ENCODE measurements at regions not wholly inside any gene's neighbourhood (a gene's known extent, or its start where the extent isn't known, plus 50 kb on each side); places are given as distances from the start of the nearest gene placed in this dataset.

- no peak for DNase-seq (ENCODE audit: low read depth)
Observed at GRCh38 chr16:86868786-86869185, 290.4 kb downstream of the FOXL1 start.

GRCh38 chr16:86869288-86870022 lies 291.1 kb downstream of the FOXL1 start:
- no peak for DNase-seq (ENCODE audit: low read depth)

- DNase-seq (ENCODE audit: low read depth) = no peak
Observed at GRCh38 chr16:86870380-86870779, 292.0 kb downstream of the FOXL1 start.

- no peak for DNase-seq (ENCODE audit: low read depth)
Observed at GRCh38 chr16:86872131-86872530, 293.8 kb downstream of the FOXL1 start.

GRCh38 chr16:86872833-86873232 lies 294.5 kb downstream of the FOXL1 start:
- DNase-seq (ENCODE audit: low read depth) = no peak

GRCh38 chr16:86874141-86874540 lies 295.8 kb downstream of the FOXL1 start:
- DNase-seq (ENCODE audit: low read depth) = peak; percentile 18

- DNase-seq (ENCODE audit: low read depth) = no peak
Observed at GRCh38 chr16:86876499-86876898, 298.1 kb downstream of the FOXL1 start.

GRCh38 chr16:86877108-86877507 lies 298.8 kb downstream of the FOXL1 start:
- no peak for DNase-seq (ENCODE audit: low read depth)

GRCh38 chr16:86877835-86878234 lies 299.5 kb downstream of the FOXL1 start:
- no peak for DNase-seq (ENCODE audit: low read depth)

GRCh38 chr16:86878236-86879080 lies 300.1 kb downstream of the FOXL1 start:
- no peak for DNase-seq (ENCODE audit: low read depth)

- DNase-seq (ENCODE audit: low read depth) = no peak
Observed at GRCh38 chr16:86879268-86879667, 300.9 kb downstream of the FOXL1 start.

- DNase-seq (ENCODE audit: low read depth) = no peak
Observed at GRCh38 chr16:86880316-86881117, 302.2 kb downstream of the FOXL1 start.

GRCh38 chr16:86881118-86881510 lies 302.8 kb downstream of the FOXL1 start:
- no peak for DNase-seq (ENCODE audit: low read depth)

GRCh38 chr16:86881861-86882273 lies 303.5 kb downstream of the FOXL1 start:
- DNase-seq (ENCODE audit: low read depth) = no peak

- DNase-seq (ENCODE audit: low read depth) = no peak
Observed at GRCh38 chr16:86882586-86883280, 304.4 kb downstream of the FOXL1 start.

- DNase-seq (ENCODE audit: low read depth) = no peak
Observed at GRCh38 chr16:86883583-86884389, 305.4 kb downstream of the FOXL1 start.

GRCh38 chr16:86884390-86884650 lies 306.0 kb downstream of the FOXL1 start:
- no peak for DNase-seq (ENCODE audit: low read depth)

- DNase-seq (ENCODE audit: low read depth) = no peak
Observed at GRCh38 chr16:86885139-86885538, 306.8 kb downstream of the FOXL1 start.

GRCh38 chr16:86886651-86887050 lies 308.3 kb downstream of the FOXL1 start:
- DNase-seq (ENCODE audit: low read depth) = no peak

- no peak for DNase-seq (ENCODE audit: low read depth)
Observed at GRCh38 chr16:86887416-86887815, 309.1 kb downstream of the FOXL1 start.
